H9 (cell line): ENCODE measurements at regions not wholly inside any gene's neighbourhood (a gene's known extent, or its start where the extent isn't known, plus 50 kb on each side); places are given as distances from the start of the nearest gene placed in this dataset.

Source experiments
- DNase-seq: peaks from one replicate; pipeline ENCODE4 v3.0.0-alpha.2; 2017
- H2AFZ ChIP-seq: one replicate; pipeline ENCODE4 v1.6.1; 2013; ENCODE audit warnings: mild to moderate bottlenecking, low read length, control low read depth, moderate library complexity
- H2AK5ac ChIP-seq: 2 replicates; pipeline ENCODE4 v1.6.1; 2013; ENCODE audit warnings: low read length, control low read depth, mixed read lengths; ENCODE audit not compliant: insufficient read length
- H2BK120ac ChIP-seq: one replicate; pipeline ENCODE4 v1.6.1; 2013; ENCODE audit warnings: low read depth, mild to moderate bottlenecking, low read length, control low read depth, inconsistent platforms; ENCODE audit not compliant: poor library complexity, severe bottlenecking
- H2BK12ac ChIP-seq: 2 replicates; pipeline ENCODE4 v1.6.1; 2013; ENCODE audit warnings: low read length, control low read depth, mixed read lengths, low read depth; ENCODE audit not compliant: insufficient read length
- H2BK15ac ChIP-seq: 2 replicates; pipeline ENCODE4 v1.6.1; 2013; ENCODE audit warnings: low read depth, low read length, control low read depth
- H2BK20ac ChIP-seq: one replicate; pipeline ENCODE4 v1.6.1; 2013; ENCODE audit warnings: low read depth, mild to moderate bottlenecking, low read length, control low read depth, inconsistent platforms; ENCODE audit not compliant: poor library complexity, severe bottlenecking
- H2BK5ac ChIP-seq: 2 replicates; pipeline ENCODE4 v1.6.1; 2013; ENCODE audit warnings: low read length, control low read depth, mixed read lengths; ENCODE audit not compliant: insufficient read length
- H3K14ac ChIP-seq: 2 replicates; pipeline ENCODE4 v1.6.1; 2013; ENCODE audit warnings: low read length, control low read depth; ENCODE audit not compliant: insufficient read depth
- H3K18ac ChIP-seq: 2 replicates; pipeline ENCODE4 v1.6.1; 2013; ENCODE audit warnings: low read depth, mild to moderate bottlenecking, mixed read lengths, low read length, control low read depth; ENCODE audit not compliant: insufficient read length
- H3K23ac ChIP-seq: 2 replicates; pipeline ENCODE4 v1.6.1; 2013; ENCODE audit warnings: low read length, control low read depth, mixed read lengths, low read depth; ENCODE audit not compliant: insufficient read length
- H3K23me2 ChIP-seq: 2 replicates; pipeline ENCODE4 v1.6.1; 2013; ENCODE audit warnings: low read depth, mild to moderate bottlenecking, mixed read lengths, low read length, control low read depth; ENCODE audit not compliant: insufficient read length, poor library complexity, severe bottlenecking
- H3K27ac ChIP-seq: 2 replicates; pipeline ENCODE4 v1.5.1; 2013; ENCODE audit warnings: low read length, control low read depth, mixed read lengths, low read depth; ENCODE audit not compliant: insufficient read length
- H3K27me3 ChIP-seq: 2 replicates; pipeline ENCODE4 v1.6.1; 2013; ENCODE audit warnings: low read length, control low read depth, inconsistent platforms; ENCODE audit not compliant: insufficient read depth
- H3K4ac ChIP-seq: 2 replicates; pipeline ENCODE4 v1.6.1; 2013; ENCODE audit warnings: low read depth, mild to moderate bottlenecking, control low read depth, inconsistent platforms, low read length, moderate library complexity
- H3K4me1 ChIP-seq: 2 replicates; pipeline ENCODE4 v1.6.1; 2013; ENCODE audit warnings: low read length, control low read depth, inconsistent platforms; ENCODE audit not compliant: insufficient read depth
- H3K4me2 ChIP-seq: 2 replicates; pipeline ENCODE4 v1.6.1; 2013; ENCODE audit warnings: low read length, control low read depth, mixed read lengths; ENCODE audit not compliant: insufficient read length, insufficient read depth
- H3K56ac ChIP-seq: 2 replicates; pipeline ENCODE4 v1.6.1; 2013; ENCODE audit warnings: low read depth, mild to moderate bottlenecking, mixed read lengths, low read length, control low read depth; ENCODE audit not compliant: insufficient read length
- H3K79me1 ChIP-seq: 2 replicates; pipeline ENCODE4 v1.6.1; 2013; ENCODE audit warnings: low read depth, mild to moderate bottlenecking, moderate library complexity, low read length, control low read depth, inconsistent platforms; ENCODE audit not compliant: insufficient read depth, poor library complexity, severe bottlenecking
- H3K79me2 ChIP-seq: 2 replicates; pipeline ENCODE4 v1.6.1; 2013; ENCODE audit warnings: low read length, control low read depth, inconsistent platforms; ENCODE audit not compliant: insufficient read depth
- H3K9ac ChIP-seq: 2 replicates; pipeline ENCODE4 v1.6.1; 2013; ENCODE audit warnings: low read length, control low read depth, mixed read lengths; ENCODE audit not compliant: insufficient read length; ENCODE audit errors: extremely low read depth
- H3K9me3 ChIP-seq: one replicate; pipeline ENCODE4 v1.6.1; 2013; ENCODE audit warnings: low read depth, low read length, inconsistent platforms; ENCODE audit not compliant: control insufficient read depth
- H3T11ph ChIP-seq: one replicate; pipeline ENCODE4 v1.6.1; 2013; ENCODE audit warnings: mild to moderate bottlenecking, low read length, control low read depth, inconsistent platforms
- H4K20me1 ChIP-seq: one replicate; pipeline ENCODE4 v1.6.1; 2013; ENCODE audit not compliant: control insufficient read depth, insufficient read length, insufficient read depth
- H4K5ac ChIP-seq: 2 replicates; pipeline ENCODE4 v1.6.1; 2013; ENCODE audit warnings: low read depth, mild to moderate bottlenecking, mixed read lengths, low read length, control low read depth; ENCODE audit not compliant: insufficient read length
- H4K8ac ChIP-seq: replicated peaks from 2 replicates; pipeline ENCODE4 v1.6.1; 2013; ENCODE audit warnings: low read length, control low read depth, mixed read lengths, low read depth; ENCODE audit not compliant: insufficient read length
- H4K91ac ChIP-seq: 2 replicates; pipeline ENCODE4 v1.6.1; 2013; ENCODE audit warnings: low read depth, mild to moderate bottlenecking, moderate library complexity, mixed read lengths, low read length, control low read depth; ENCODE audit not compliant: insufficient read length
- H3K27ac Mint-ChIP-seq, 3 experiments: 2 replicates in 2 of 3; 3 replicates in 1 of 3; pipeline ENCODE4 v1.8.0; 2020 to 2021; ENCODE audit warnings: mixed read lengths in 3 of 3, mild to moderate bottlenecking in 1 of 3, moderate library complexity in 1 of 3
- H3K27me3 Mint-ChIP-seq: 2 replicates; pipeline ENCODE4 v1.8.0; 2021; ENCODE audit warnings: low read depth, mild to moderate bottlenecking, moderate library complexity, mixed read lengths
- H3K36me3 Mint-ChIP-seq, 3 experiments: 2 replicates in 2 of 3; 3 replicates in 1 of 3; pipeline ENCODE4 v1.8.0; 2020 to 2021; ENCODE audit warnings: low read depth in 3 of 3, mixed read lengths in 3 of 3; ENCODE audit not compliant: insufficient read depth in 1 of 3
- H3K4me1 Mint-ChIP-seq, 2 experiments: 2 replicates each; pipeline ENCODE4 v1.8.0; 2020; ENCODE audit warnings: mixed read lengths in 2 of 2
- H3K4me3 Mint-ChIP-seq, 2 experiments: 2 replicates in 1 of 2; 3 replicates in 1 of 2; pipeline ENCODE4 v1.8.0; 2020 to 2021; ENCODE audit warnings: mild to moderate bottlenecking in 2 of 2, mixed read lengths in 2 of 2, moderate library complexity in 1 of 2
- H3K9me3 Mint-ChIP-seq, 2 experiments: 2 replicates in 1 of 2; 3 replicates in 1 of 2; pipeline ENCODE4 v1.8.0; 2020; ENCODE audit warnings: mild to moderate bottlenecking in 2 of 2, mixed read lengths in 2 of 2, moderate library complexity in 1 of 2
- WGBS: extraction: QIAGEN DNeasy Blood & Tissue Kit; methylation state at CpG from one replicate; pipeline ENCODE4 v1.1.7; 2013; ENCODE audit warnings: missing lambda C conversion rate, low lambda C conversion rate, mixed read lengths; ENCODE audit not compliant: insufficient read length; ENCODE audit errors: extremely low coverage; 5-methylcytosine and 5-hydroxymethylcytosine counted together
- TF ChIP-seq, protein P1 (sequence below): fragments of 200-600 bp; sonication (generic); conservative IDR thresholded peaks from 3 replicates; pipeline ENCODE4 v1.8.0; 2021; ENCODE audit warnings: antibody characterized with exemption, mild to moderate bottlenecking

DNA sequence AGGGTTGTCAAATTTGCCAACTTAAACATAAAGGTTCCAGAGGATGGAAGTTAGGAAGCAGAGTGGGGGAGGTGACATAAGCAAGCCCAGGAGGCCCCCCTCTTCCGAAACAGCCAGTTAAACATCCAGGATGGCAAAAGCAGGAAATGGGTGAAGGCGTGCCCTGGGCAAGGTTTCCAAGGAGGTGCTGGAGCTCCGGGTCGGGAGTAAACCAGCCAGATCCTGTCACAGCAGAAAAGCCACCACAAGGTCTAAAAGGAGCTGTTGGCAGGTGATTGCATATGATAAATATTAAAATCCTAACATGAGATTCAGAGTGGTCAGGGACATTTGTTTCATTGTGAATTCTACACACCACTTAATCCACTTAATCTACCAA lies 572.2 kb upstream of the SALL3 start:
- no peaks in the 10 kb centered on the region for H3K23me2 ChIP-seq
- WGBS = no CpG with 5 or more reads among the region's 4 CpGs
- H2BK5ac ChIP-seq = no peak overlapping the region
- no peak overlapping the region for H3K23ac ChIP-seq
- no peaks in the 10 kb centered on the region for H3K79me1 ChIP-seq
- no peak overlapping the region for H2BK120ac ChIP-seq
- no peak overlapping the region for H3K18ac ChIP-seq
- no peak overlapping the region for H3T11ph ChIP-seq
- no peaks in the 10 kb centered on the region; a peak in 1 of 5 replicates for H3K9me3 Mint-ChIP-seq
- H3K14ac ChIP-seq = no peak overlapping the region
- H3K4me1 Mint-ChIP-seq = no peaks in the 10 kb centered on the region
- no peaks in the 10 kb centered on the region for H3K79me2 ChIP-seq
- DNase-seq = no peak
- no peaks in the 10 kb centered on the region for H3K27me3 Mint-ChIP-seq
- no peaks in the 10 kb centered on the region for H3K36me3 Mint-ChIP-seq
- TF ChIP-seq, protein P1, sequence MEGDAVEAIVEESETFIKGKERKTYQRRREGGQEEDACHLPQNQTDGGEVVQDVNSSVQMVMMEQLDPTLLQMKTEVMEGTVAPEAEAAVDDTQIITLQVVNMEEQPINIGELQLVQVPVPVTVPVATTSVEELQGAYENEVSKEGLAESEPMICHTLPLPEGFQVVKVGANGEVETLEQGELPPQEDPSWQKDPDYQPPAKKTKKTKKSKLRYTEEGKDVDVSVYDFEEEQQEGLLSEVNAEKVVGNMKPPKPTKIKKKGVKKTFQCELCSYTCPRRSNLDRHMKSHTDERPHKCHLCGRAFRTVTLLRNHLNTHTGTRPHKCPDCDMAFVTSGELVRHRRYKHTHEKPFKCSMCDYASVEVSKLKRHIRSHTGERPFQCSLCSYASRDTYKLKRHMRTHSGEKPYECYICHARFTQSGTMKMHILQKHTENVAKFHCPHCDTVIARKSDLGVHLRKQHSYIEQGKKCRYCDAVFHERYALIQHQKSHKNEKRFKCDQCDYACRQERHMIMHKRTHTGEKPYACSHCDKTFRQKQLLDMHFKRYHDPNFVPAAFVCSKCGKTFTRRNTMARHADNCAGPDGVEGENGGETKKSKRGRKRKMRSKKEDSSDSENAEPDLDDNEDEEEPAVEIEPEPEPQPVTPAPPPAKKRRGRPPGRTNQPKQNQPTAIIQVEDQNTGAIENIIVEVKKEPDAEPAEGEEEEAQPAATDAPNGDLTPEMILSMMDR = no peak
- no peak overlapping the region for H3K4me2 ChIP-seq
- H3K56ac ChIP-seq = no peak overlapping the region
- no peak overlapping the region for H2AK5ac ChIP-seq
- H3K27ac ChIP-seq = no peak overlapping the region
- H3K27me3 ChIP-seq = no peaks in the 10 kb centered on the region
- no peaks in the 10 kb centered on the region for H4K20me1 ChIP-seq
- H3K4ac ChIP-seq = no peak overlapping the region
- H4K5ac ChIP-seq = no peak overlapping the region
- H3K9me3 ChIP-seq = no peaks in the 10 kb centered on the region
- H2AFZ ChIP-seq = no peak overlapping the region
- no peak overlapping the region for H4K8ac ChIP-seq
- H4K91ac ChIP-seq = no peak overlapping the region
- no peak overlapping the region for H2BK20ac ChIP-seq
- H3K27ac Mint-ChIP-seq = no peak overlapping the region
- H3K9ac ChIP-seq = no peak overlapping the region
- no peak overlapping the region for H3K4me3 Mint-ChIP-seq
- H2BK15ac ChIP-seq = no peak overlapping the region
- H3K4me1 ChIP-seq = no peaks in the 10 kb centered on the region
- no peak overlapping the region for H2BK12ac ChIP-seq
